ENCODE measurements at regions not wholly inside any gene's neighbourhood (a gene's known extent, or its start where the extent isn't known, plus 50 kb on each side); places are given as distances from the start of the nearest gene placed in this dataset.

- intact Hi-C loops (cut with DNase I): no loop called here
- Histone ChIP-seq H3K9me3 (no peaks in the 10 kb centered on the region), H3K36me3 (no peaks in the 10 kb centered on the region), H3K27ac (no peak overlapping the region), H3K27me3 (no peaks in the 10 kb centered on the region), H3K4me1 (peaks cover 0 to 11% of the 10 kb centered on the region in 2 donors), H3K4me3 (no peak overlapping the region)
- no peak for DNase-seq (ENCODE audit: low spot score in 2 of 2)
- TF ChIP-seq CTCF (IDR thresholded peaks at IDR 0.05): no peak
These were observed 762.7 kb downstream of the NTRK3 start for GRCh38 chr15:87493803-87494202.

DNA sequence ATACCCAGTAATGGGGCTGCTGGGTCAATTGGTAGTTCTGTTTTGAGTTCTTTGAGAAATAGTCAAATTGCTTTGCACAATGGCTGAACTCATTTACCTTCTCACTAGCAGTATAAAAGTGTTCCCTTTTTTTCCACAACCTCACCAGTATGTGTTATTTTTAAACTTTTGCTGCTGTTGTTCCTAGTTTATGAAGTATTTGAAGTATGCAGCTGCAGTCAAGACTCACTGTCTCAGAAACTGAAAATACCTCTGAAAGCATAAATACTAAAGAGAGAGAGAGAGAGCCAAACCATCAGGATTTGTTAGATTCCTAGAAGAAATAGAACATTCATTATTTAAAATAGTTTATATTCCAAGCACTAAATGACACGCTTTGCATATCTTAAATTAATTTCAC is 764.2 kb downstream of the NTRK3 start:
- H3K9me3 ChIP-seq: no peaks in the 10 kb centered on the region
- H3K27ac ChIP-seq: peak overlapping the region in 1 of 2 donors; percentile 10
- H3K36me3 ChIP-seq: no peaks in the 10 kb centered on the region
- no peaks in the 10 kb centered on the region for H3K27me3 ChIP-seq
- no peak for TF ChIP-seq CTCF (IDR thresholded peaks at IDR 0.05)
- intact Hi-C loops (cut with DNase I): no loop called here
- no peak for DNase-seq (ENCODE audit: low spot score in 2 of 2)
- H3K4me3 ChIP-seq: no peak overlapping the region
- peaks cover 0 to 20% of the 10 kb centered on the region in 2 donors for H3K4me1 ChIP-seq

DNA sequence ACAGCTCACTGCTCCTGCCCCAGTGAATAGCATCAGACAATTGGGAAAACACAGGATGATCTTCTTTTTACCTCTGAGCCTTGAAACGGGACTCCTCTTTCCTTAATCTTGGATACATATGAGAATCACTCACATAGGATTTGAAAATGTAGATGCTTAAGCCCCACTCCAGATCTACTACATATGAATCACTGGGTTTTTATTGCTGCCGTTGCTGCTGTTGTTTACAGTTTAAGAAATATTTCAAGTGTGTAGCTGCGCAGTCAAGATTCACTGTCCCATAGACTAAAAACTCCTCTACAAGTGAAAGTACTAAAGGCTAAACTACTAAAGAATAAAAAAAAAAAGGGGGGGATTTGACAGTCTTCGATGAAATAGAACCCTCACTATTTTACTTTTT is 765.9 kb downstream of the NTRK3 start:
- no peak for TF ChIP-seq CTCF (IDR thresholded peaks at IDR 0.05)
- Histone ChIP-seq H3K4me1 (peaks cover 0 to 16% of the 10 kb centered on the region in 2 donors), H3K4me3 (no peak overlapping the region), H3K9me3 (no peaks in the 10 kb centered on the region), H3K27ac (no peak overlapping the region), H3K27me3 (no peaks in the 10 kb centered on the region), H3K36me3 (no peaks in the 10 kb centered on the region)
- intact Hi-C loops (cut with DNase I): no loop called here
- no peak for DNase-seq (ENCODE audit: low spot score in 2 of 2)

DNA sequence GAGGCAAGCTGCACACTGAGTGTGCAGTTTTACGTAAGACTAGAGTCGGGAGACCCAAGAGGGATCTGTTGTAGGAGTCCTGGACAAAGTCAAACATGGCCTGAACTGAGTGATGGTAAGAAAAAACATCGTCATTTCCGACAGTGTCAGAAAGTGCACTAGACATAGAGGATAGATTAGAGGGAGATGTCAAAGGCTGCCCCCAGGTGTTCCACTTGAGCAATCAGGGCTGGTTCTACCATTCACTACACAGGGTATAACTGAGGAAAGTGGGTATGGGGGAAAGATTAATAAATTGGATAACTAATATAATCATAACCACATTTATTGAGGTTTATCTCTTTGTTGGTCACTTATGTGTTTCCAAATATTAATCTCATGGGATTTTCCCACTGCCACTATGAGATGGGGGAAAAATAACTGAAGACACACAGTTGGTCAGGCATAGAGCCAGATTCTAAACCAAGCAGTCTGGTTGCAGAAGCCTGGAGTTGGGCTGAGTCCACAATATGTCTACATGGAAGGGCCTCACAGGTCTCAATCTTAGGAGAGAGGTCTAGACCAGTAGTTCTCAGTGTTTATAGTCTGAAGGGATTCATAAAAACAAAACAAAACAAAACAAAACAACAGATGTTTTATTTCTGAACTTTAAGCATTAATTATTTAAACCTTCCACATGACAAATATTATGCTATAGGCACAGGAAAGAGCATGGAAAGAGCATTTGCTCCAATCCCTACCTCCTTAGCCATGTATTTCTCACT is 766.5 kb downstream of the NTRK3 start:
- Histone ChIP-seq H3K4me1 (peaks cover 0 to 16% of the 10 kb centered on the region in 2 donors), H3K27me3 (no peaks in the 10 kb centered on the region), H3K36me3 (no peaks in the 10 kb centered on the region), H3K4me3 (no peak overlapping the region), H3K27ac (no peak overlapping the region), H3K9me3 (no peaks in the 10 kb centered on the region)
- intact Hi-C loops (cut with DNase I): no loop called here
- no peak for DNase-seq (ENCODE audit: low spot score in 2 of 2)
- no peak for TF ChIP-seq CTCF (IDR thresholded peaks at IDR 0.05)

DNA sequence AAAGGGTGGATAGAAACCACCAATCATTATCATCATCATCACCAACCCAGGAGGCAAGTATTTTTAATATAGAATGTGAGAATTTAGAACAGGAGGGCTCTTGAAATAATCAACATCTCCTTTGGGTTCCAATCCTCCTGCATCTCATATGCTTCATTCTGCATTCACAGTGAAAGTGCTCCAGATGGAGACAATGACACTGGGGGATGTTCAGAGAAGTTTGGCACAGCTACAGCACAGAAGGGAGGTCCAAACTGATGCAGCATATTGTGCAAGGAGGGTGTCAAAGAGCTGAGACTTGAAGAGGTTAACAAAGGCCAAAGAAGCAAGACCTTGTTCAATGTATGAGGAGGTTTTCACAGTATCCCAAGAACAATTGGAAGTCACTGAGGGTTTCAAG is 767.1 kb downstream of the NTRK3 start:
- TF ChIP-seq CTCF (IDR thresholded peaks at IDR 0.05): no peak
- intact Hi-C loops (cut with DNase I): no loop called here
- Histone ChIP-seq H3K9me3 (no peaks in the 10 kb centered on the region), H3K4me1 (peaks cover 0 to 16% of the 10 kb centered on the region in 2 donors), H3K27me3 (no peaks in the 10 kb centered on the region), H3K36me3 (no peaks in the 10 kb centered on the region), H3K4me3 (no peak overlapping the region), H3K27ac (no peak overlapping the region)
- DNase-seq (ENCODE audit: low spot score in 2 of 2): no peak

Measured in ascending aorta (tissue), 2 donors.